Hematopoietic multipotent progenitor cell treated with erythropoietin and hydrocortisone succinate and interleukin-3 and kit ligand, for 4 days (in vitro differentiated cells): ENCODE measurements at regions not wholly inside any gene's neighbourhood (a gene's known extent, or its start where the extent isn't known, plus 50 kb on each side); places are given as distances from the start of the nearest gene placed in this dataset.
"Not testable (repeated sequence)": the region's sequence is repeated elsewhere in the genome, so short reads cannot be mapped to it uniquely, and the experiment has no call there.

ENCODE experiments used
- DNase-seq: peaks from one replicate; pipeline ENCODE4 v3.0.0-alpha.2; 2015

GRCh38 chr4:125518281-125518680, 203.5 kb downstream of the FAT4 start:
- DNase-seq, result no peak

GRCh38 chr4:125519371-125520146, 204.8 kb downstream of the FAT4 start:
- DNase-seq, result no peak

- no peak for DNase-seq
These were observed 205.7 kb downstream of the FAT4 start for GRCh38 chr4:125520258-125520990.

- DNase-seq, result no peak
These were observed 207.8 kb downstream of the FAT4 start for GRCh38 chr4:125522588-125522987.

- no peak for DNase-seq
These were observed 208.2 kb downstream of the FAT4 start for GRCh38 chr4:125522992-125523391.

- DNase-seq, result no peak
These were observed 211.7 kb downstream of the FAT4 start for GRCh38 chr4:125526420-125526819.

GRCh38 chr4:125527681-125528080, 212.9 kb downstream of the FAT4 start:
- no peak for DNase-seq

GRCh38 chr4:125529071-125529470, 214.3 kb downstream of the FAT4 start:
- DNase-seq, result no peak

- no peak for DNase-seq
These were observed 223.9 kb downstream of the FAT4 start for GRCh38 chr4:125538670-125539069.

GRCh38 chr4:125539691-125540090, 224.9 kb downstream of the FAT4 start:
- no peak for DNase-seq

- DNase-seq, result no peak
These were observed 227.2 kb downstream of the FAT4 start for GRCh38 chr4:125541836-125542385.

- DNase-seq, result no peak
These were observed 231.5 kb downstream of the FAT4 start for GRCh38 chr4:125546272-125546671.

GRCh38 chr4:125547836-125548235, 233.1 kb downstream of the FAT4 start:
- no peak for DNase-seq

- no peak for DNase-seq
These were observed 236.0 kb downstream of the FAT4 start for GRCh38 chr4:125550769-125551168.

- peak; percentile 7 for DNase-seq
These were observed 236.7 kb downstream of the FAT4 start for GRCh38 chr4:125551466-125551865.

- no peak for DNase-seq
These were observed 237.2 kb downstream of the FAT4 start for GRCh38 chr4:125551967-125552366.

GRCh38 chr4:125572601-125573000, 257.8 kb downstream of the FAT4 start:
- DNase-seq, result no peak

- no peak for DNase-seq
These were observed 258.6 kb downstream of the FAT4 start for GRCh38 chr4:125573368-125573767.

GRCh38 chr4:125573786-125574185, 259.0 kb downstream of the FAT4 start:
- no peak for DNase-seq

- no peak for DNase-seq
These were observed 267.5 kb downstream of the FAT4 start for GRCh38 chr4:125582302-125582701.

- DNase-seq, result no peak
These were observed 275.4 kb downstream of the FAT4 start for GRCh38 chr4:125590158-125590557.

- no peak for DNase-seq
These were observed 276.5 kb downstream of the FAT4 start for GRCh38 chr4:125591290-125591689.

GRCh38 chr4:125594056-125594602, 279.4 kb downstream of the FAT4 start:
- no peak for DNase-seq

- not testable (repeated sequence) for DNase-seq
These were observed 291.2 kb downstream of the FAT4 start for GRCh38 chr4:125605926-125606325.
